GM11168 (cell line): ENCODE measurements at regions not wholly inside any gene's neighbourhood (a gene's known extent, or its start where the extent isn't known, plus 50 kb on each side); places are given as distances from the start of the nearest gene placed in this dataset.

Source experiments
- in situ Hi-C: fragments of 300-500 bp; cut with MboI; formaldehyde crosslinking; loops from one replicate; pipeline ENCODE4 v1.12.0; 2022; ENCODE audit warnings: low sequenced_read_pairs; ENCODE audit not compliant: unreplicated experiment

DNA sequence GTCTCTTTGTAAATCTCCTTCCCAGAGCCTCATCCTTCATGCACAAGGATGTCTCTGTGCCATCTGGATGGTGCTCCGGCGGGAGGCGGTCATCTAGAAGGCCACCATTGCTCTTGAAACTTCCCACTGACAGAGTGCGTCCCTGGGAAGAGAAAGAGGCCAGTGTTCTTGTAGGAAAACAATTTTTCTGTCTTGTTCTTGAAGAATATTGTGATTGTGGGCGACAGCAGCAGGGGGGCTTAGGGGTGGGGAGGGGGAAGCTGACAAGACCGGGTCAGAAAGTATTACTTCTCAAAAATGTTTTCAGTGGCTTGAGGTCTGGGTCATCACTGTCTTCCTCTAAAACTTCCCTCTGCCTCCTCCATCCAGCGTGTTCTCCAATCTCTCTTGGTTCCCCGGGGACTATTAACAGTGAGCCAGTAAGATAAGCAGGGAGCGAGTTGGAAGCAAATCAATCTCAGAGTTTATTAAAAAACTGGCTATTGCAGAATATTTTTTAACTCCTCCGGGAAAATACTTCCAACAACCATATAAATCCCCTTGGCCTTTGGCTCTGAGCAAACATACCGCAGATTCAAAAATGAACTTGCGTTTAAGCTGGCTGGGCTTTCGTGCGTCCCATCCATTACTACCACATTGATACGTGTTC lies 597.8 kb upstream of the MGMT start:
- in situ Hi-C loops, result no loop called here

DNA sequence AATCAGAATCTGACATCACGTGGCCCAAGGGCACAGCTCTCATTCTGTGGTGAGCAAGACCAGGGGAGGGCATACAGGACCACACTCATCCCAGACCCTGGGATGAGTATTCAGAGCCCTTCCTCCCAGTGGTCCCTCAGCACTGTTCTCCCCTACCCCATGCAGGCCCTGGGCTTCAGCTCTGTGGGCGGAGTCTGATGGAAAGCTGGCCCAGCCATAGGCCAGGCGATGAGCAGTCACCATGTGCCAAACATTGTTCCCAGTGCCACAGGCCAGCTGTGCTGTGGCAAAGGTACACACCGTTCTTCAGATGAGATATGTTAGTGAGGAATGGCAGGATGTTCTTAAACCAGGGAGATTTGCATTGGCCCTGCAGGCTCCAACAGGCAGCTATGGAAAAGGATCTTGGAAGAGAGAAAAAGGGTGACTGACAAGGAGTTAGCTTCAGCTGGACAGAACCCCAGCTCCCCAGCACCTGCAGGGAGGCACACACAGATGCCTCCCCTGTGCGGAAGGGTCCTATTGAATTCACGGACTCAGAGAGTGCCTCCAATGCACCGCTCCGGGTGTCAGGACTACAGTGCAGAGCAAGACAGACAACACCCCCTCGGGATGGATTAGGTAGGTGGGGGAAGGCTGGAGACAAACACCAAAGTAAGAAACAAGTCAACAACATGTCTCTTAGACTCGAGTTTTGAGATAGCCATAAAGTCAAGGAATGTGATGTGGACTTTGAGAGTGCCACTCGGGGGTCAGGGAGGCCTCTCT lies 596.0 kb upstream of the MGMT start:
- in situ Hi-C loops, result no loop called here

DNA sequence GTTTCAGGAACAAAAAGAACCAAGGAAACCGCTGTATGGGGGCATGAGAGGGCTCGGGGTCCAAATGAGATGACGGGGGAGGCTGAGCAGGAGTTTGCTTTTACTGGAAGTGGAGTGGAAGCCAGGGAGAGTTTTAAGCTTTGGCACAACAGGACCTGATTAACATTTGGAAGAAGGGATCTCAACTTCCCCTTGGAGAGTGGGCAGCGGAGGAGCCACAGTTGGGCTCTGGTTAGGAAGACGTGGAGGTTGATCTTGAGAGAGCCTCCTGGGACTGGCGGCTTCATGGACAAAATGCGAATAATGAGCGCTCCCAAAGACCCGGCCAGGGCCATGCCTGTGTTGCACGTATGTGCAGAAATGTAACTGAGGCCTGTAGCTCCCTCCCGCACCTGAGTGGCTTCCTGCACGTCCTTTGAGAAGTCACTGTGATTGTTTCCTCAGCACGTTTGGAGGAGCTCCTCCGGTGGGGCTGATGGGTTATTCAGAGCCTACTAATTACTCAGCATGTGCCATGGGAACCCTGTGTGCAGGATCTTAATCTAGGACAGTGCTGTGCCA lies 595.3 kb upstream of the MGMT start:
- in situ Hi-C loops, result no loop called here

DNA sequence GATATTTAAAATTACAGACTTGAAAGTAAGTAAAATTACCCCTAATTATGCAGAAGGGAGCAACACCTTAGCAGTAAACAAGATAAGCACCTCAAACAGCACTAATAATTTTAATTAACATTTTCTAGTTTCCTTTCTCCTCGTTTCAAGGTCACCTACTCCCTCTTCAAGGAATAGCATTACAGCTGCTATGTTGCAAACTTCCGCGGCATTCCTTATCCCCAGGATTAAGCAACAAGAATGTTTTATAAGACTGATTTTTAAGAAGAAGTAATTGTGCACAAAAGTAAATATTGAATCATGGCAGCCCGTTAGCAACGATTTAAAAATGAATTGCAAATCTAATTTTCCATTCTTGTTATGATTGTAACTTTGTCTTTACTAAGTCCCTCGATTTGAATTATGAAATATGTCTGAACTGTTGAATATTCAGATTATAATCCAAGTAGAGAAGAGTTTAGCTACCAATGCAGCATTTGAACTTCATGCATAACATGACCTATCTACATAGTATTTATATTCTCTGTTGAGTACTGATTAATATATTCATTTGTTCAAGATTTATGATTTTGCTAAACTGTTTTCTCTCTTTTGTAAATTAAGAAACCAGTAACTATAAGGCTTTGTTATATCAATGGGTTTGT lies 593.5 kb upstream of the MGMT start:
- in situ Hi-C loops, result no loop called here

DNA sequence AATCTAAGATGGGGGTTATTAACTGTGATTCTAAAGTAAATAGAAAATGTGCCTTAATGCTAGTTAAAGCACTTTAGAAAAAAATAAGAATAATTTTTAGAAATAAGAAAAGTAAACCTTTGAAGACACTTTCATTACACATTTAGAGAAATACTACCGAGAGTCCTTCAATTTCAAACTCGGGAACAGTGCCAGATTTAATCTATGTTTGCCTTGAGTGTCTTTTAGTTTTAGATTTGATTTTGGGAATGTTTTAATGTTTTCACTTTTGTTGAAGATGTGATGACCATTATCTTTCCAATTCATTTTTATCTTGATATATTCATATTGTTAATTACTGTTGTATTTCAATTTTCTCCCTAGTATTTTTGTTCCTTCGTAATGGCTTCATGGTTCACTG lies 592.7 kb upstream of the MGMT start:
- in situ Hi-C loops, result no loop called here

GRCh38 chr10:128875030-128875744 lies 591.9 kb upstream of the MGMT start:
- in situ Hi-C loops, result no loop called here

DNA sequence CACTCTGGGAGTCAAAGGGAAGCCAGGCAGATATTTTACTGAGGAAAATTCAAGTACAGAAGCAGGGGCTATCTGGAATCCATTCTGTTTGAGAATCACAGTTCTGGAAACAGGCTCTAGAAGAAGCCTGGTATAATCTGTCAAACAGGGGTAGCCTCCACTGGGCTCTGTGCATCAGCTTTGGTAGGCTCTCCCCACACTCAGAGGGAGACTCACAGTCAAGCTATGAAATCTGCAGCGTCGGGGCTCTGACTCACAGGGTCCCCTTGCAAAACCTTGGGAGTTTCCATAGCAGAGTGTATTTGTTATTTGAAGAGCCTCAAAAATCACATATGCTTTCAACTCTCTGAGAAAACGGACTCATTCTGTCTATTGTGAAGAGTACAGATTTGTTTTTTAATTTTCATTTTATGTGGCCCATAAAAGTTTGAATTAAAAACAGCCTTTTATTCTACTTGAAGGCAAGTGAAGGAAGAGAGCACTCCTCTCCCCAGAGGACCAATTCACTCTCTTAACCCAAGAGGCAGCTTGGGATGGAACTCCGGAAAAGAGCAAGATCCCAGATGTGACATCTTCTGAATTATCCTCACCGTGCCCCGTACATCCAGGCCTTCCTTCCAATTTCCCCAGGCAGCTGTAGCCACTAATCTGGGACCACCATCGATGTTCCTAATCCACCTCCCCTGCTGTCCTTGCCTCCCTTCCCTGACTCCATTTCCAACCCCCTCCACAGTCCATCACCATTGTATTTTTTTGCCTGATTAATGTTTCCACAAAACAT lies 590.9 kb upstream of the MGMT start:
- in situ Hi-C loops, result no loop called here

DNA sequence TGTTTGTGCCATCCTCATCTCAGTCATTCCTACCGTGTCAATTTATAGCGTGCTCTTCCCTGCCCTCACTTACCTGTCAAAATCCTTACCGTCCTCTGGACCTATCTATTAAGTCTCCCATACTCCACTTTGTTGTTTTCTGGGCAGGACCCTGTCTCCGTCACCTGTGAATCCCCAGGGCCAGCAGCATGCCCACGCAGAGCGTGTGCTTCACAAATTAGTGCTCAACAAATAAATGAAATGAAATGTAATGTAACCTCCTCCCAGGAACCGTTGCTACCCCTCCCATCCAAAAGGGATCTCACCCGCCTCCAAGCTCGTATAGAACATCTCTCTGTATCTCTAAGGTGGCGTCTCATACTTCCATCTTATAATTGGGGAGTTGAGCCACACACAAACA lies 589.9 kb upstream of the MGMT start:
- in situ Hi-C loops, result no loop called here

DNA sequence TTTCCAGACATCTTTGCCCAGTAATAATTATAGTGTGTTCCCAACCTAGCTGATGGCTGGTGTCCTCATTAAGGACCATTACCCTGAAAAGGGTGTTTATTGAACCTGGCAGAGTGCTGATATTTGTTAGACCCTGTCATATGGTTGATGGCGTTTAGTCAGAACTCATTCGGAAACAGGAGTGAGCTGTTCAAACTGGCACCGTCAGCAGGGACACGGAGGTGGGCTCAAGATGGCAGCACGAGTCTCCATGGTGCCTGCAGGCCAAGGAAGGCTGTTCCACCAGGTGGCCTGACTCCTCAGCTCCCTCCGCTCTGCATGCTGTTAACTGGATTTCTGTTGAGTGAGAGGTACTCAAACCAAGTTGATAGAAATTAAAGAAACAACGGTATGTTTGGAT lies 589.1 kb upstream of the MGMT start:
- in situ Hi-C loops, result no loop called here

DNA sequence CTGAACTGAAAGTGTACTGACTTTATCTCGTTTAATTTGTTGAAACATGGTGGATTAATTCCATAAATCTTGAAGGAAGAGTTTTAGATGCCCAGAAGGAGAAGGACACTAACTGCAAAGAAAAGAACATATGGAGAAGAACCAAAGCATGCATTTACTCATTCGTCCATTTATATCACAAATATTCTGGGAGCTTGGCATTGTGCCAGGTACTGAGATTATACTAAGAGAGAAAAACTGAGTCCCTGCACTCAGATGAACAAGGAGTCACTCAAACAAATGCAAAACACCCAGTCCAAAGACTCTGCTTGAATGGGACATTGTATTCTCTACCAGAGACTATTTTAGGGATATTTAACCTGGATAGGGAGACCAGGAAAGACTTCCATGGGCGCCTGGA lies 588.0 kb upstream of the MGMT start:
- in situ Hi-C loops, result no loop called here

DNA sequence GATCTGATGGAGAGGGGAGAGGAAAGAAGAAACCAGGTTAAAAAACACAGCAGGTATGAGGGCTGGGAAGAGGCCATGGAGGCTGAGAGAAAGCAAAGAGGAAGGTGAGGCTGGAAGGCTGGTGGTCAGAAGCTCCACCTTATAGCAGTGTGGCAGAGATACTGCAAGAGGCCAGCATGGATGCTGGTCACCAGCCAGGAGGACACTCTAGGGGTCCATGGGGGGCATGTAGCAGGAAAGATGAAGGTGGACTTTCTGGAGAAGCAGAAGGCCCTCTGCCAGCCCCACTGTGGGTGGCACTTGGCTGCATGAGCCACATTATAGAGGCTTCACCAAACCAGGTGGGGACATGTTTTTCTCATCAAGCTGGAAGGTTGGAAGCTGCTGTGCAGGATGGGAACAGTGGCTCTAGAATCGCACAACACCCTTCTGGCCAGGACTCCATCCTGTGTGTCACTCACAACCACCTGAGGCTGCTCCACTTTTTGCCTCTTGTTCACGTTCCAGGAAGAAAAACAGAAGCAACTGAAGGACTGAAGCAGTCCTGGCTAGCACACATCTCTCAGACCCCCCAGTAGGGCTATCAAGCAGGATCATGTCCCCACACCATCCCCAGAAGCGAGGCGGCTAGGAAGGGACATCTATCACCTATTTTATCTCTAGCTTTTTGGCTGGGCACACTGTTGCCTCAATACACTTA lies 587.5 kb upstream of the MGMT start:
- in situ Hi-C loops, result no loop called here

DNA sequence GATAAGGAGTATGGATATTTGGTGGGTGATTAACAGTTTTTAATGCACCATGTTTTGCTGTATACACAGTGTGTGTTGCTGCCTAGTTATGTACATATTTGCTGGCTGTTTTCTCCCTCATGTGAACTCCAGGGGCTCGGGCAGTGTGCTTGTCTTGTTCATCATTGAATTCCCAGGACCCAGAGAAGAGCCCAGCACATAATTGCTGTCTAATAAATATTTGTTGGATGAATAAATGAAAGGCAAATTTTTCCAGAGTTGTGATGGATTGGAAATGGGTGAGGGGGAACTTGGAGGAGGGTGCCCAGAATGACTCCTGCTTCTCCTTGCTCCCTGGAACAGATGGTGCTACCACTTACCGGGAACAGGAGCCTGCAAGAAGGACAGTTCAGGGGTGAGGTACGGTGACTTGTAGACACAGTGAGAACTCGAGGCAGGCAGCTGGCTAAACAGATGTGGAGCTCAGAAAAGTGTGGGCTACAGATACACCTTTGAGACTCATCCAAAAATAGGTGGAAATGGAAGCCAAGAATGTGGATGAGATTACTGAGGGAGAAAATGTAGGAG lies 586.8 kb upstream of the MGMT start:
- in situ Hi-C loops, result no loop called here

DNA sequence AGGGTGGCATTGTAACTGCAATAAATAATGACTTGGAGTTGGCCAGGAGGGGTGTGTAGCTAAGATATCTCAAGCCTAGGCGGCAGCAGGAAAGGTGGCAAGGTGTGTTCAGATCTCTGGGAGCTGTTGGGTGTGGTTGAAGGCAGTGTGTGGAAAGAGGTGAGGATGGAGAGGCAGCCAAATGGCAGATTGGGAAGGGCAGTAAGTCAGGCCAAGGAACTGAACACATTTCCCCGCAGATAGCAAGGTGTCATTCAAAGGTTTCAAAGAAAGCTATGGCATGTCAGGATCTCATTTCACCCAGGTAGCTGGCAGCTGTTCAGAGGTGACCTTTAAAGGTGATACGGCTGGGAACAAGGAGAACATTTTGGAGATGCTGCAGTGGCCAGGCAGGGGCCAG lies 586.0 kb upstream of the MGMT start:
- in situ Hi-C loops, result no loop called here

DNA sequence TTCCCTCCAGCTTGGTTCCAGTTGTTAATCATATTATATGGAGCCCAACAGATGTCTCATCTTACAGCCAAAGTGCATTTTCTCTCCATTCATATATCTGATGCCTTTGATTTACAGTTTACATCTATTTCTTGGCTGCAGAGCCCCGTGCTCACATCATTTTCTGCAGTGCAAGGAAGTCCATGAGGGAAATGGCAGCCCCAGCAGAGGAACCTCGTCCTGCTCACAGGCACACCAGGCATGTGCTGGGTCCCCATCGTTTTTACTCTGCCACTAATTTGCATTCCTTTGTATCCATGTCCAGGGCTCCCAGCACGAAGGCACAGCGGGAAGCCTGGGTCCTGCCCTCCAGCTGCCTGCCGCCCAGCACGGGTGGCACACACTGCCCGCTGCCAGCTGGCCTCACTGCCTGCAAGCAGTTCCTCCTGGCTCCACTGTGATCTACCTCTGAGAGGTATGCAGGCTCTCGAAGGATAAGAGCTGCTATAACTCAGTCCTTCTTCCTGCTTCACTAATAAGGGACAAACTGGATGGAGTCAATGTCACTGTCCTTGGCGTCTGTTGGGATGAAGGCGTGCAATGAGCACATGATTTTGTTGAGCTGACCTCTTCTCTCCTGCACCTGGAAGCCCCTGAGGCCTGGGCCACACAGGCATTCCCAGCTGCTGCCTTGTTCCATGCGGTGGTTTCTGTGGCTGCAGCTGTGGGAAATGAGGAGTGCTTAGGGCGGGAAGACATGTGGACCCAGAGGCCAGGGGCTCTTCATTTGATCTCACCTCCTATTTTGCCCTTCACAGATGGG lies 583.6 kb upstream of the MGMT start:
- in situ Hi-C loops, result no loop called here

GRCh38 chr10:128884033-128884425 lies 583.0 kb upstream of the MGMT start:
- in situ Hi-C loops, result no loop called here

DNA sequence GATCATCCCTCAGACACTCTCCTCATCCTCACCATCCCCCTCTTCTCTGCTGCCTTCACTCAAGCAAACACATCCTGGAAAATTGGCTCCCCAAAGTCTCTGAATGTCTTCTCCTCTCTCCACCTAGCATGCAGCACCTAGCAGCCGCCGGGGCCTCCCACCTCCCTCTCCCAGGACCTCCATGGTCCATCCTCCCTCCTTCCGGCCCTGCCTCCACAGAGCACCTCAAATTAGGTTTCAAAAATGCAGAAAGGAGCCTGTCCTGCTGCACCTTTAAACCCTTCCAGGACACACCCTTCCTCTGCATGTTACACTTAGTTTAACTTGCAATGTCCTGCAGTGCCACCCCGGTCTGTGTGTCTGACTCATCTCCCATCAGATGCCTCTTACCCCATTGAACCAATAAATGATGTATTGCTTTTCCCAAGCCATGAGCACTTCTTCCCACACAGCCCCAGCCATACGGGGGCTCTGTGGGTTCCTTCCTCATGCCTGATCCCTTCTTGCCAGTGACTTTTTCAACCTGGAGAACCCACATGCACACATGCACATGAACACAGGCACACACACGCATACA lies 582.5 kb upstream of the MGMT start:
- in situ Hi-C loops, result no loop called here

DNA sequence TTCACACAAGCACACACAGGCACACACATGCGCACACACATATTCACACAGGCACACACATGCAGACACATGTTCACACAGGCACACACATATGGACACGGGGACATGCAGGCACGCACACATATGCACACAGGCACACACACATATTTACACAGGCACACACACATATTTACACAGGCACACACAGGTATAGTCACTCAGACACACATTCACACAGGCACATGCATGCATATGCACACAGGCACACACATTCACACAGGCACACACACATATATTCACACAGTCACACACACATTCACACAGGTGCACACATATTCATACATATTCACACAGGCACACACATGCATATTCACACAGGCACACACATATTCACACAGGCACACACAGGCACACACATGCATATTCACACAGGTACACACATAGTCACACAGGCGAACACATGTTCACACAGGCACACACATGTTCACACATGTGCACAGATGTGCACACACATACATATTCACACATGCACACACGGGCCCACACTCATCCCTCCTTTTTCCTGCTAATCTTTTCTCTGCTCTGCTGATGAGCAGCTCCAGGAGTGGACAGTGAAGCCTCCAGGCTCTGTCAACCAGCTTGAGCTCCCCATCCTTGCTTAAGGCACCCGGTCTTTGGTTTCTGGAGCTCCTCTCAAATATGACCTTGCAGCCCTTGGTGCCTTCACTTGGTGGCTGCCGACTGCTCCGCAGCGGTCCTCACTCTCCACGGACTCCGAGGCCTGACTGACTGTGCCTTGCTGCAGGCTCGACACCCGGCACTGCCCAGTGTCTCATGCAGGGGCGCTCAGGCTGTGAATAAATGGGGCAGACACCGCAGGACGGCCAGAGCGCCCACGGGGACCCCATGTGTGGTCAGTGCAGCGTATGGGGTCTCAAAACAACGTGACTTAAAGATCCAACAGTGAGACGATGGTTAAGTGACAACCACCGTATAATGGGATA lies 581.2 kb upstream of the MGMT start:
- in situ Hi-C loops, result no loop called here
